Neural crest cell (in vitro differentiated cells): ENCODE measurements at regions not wholly inside any gene's neighbourhood (a gene's known extent, or its start where the extent isn't known, plus 50 kb on each side); places are given as distances from the start of the nearest gene placed in this dataset.
"Not testable (repeated sequence)": the region's sequence is repeated elsewhere in the genome, so short reads cannot be mapped to it uniquely, and the experiment has no call there.

Source experiments
- DNase-seq: peaks from one replicate; pipeline ENCODE4 v3.0.0; 2021; ENCODE audit warnings: low read depth, mixed read lengths, low spot score
- H3K27ac Mint-ChIP-seq: one replicate; pipeline ENCODE4 v1.8.0; 2021; ENCODE audit warnings: mild to moderate bottlenecking, mixed read lengths; ENCODE audit not compliant: unreplicated experiment
- H3K27me3 Mint-ChIP-seq: 2 replicates; pipeline ENCODE4 v1.8.0; 2021; ENCODE audit warnings: low read depth, mild to moderate bottlenecking, mixed read lengths
- H3K36me3 Mint-ChIP-seq: 2 replicates; pipeline ENCODE4 v1.8.0; 2021; ENCODE audit warnings: low read depth, mild to moderate bottlenecking, mixed read lengths
- H3K4me1 Mint-ChIP-seq: 2 replicates; pipeline ENCODE4 v1.8.0; 2021; ENCODE audit warnings: mixed read lengths
- H3K4me3 Mint-ChIP-seq: one replicate; pipeline ENCODE4 v1.8.0; 2021; ENCODE audit warnings: mild to moderate bottlenecking, mixed read lengths
- H3K9me3 Mint-ChIP-seq: 2 replicates; pipeline ENCODE4 v1.8.0; 2021; ENCODE audit warnings: mixed read lengths
- TF ChIP-seq, protein P1 (sequence below): fragments of 200-600 bp; sonication (generic); conservative IDR thresholded peaks from 2 replicates; pipeline ENCODE4 v1.5.0; 2021; ENCODE audit warnings: antibody characterized with exemption, mild to moderate bottlenecking

DNA sequence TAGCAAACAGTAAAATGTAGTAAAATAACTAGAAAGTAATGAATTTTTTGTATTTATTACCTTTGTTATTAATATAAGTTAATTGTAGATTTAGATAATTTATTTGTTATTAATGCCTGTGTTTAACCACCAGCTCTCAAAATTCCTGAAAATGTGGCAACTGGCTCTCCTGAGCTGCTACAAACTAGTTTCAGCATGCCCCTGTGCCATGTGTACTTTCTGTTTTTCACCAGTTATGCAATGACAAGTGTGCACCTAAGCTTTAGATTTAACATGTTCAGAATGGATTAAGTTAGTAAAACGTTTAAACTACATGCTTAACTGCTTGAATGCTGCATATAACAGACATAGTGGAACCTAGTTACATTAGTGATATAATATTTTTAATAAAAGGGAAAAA lies 88.1 kb downstream of the POSTN start:
- Mint-ChIP-seq H3K4me1 (no peaks in the 10 kb centered on the region), H3K27me3 (no peaks in the 10 kb centered on the region), H3K36me3 (no peaks in the 10 kb centered on the region), H3K4me3 (no peak overlapping the region), H3K9me3 (no peaks in the 10 kb centered on the region), H3K27ac (no peak overlapping the region)
- TF ChIP-seq, protein P1, sequence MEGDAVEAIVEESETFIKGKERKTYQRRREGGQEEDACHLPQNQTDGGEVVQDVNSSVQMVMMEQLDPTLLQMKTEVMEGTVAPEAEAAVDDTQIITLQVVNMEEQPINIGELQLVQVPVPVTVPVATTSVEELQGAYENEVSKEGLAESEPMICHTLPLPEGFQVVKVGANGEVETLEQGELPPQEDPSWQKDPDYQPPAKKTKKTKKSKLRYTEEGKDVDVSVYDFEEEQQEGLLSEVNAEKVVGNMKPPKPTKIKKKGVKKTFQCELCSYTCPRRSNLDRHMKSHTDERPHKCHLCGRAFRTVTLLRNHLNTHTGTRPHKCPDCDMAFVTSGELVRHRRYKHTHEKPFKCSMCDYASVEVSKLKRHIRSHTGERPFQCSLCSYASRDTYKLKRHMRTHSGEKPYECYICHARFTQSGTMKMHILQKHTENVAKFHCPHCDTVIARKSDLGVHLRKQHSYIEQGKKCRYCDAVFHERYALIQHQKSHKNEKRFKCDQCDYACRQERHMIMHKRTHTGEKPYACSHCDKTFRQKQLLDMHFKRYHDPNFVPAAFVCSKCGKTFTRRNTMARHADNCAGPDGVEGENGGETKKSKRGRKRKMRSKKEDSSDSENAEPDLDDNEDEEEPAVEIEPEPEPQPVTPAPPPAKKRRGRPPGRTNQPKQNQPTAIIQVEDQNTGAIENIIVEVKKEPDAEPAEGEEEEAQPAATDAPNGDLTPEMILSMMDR, result no peak
- no peak for DNase-seq

DNA sequence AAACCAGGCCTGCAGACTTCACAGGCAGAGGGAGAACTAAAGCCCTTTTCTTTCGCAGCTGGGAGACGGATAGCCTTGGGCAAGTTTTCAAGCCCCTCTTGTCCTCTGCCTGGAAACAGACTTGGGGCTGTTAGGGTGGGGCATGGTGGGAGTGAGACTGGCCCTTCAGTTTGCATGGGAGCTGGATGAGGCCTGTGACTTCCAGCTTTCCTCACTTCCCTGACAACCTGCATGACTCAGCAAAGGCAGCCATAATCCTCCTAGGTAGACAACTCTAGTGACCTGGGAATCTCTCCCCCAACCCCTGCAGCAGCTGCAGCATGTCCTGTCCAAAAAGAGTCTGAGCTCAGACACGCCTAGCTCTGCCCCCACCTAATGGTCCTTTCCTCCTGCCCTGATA lies 93.0 kb downstream of the POSTN start:
- no peaks in the 10 kb centered on the region for H3K4me1 Mint-ChIP-seq
- no peak for DNase-seq
- no peaks in the 10 kb centered on the region for H3K9me3 Mint-ChIP-seq
- no peak overlapping the region for H3K4me3 Mint-ChIP-seq
- H3K27ac Mint-ChIP-seq, result no peak overlapping the region
- no peaks in the 10 kb centered on the region for H3K27me3 Mint-ChIP-seq
- H3K36me3 Mint-ChIP-seq, result no peaks in the 10 kb centered on the region
- TF ChIP-seq, protein P1, result no peak

DNA sequence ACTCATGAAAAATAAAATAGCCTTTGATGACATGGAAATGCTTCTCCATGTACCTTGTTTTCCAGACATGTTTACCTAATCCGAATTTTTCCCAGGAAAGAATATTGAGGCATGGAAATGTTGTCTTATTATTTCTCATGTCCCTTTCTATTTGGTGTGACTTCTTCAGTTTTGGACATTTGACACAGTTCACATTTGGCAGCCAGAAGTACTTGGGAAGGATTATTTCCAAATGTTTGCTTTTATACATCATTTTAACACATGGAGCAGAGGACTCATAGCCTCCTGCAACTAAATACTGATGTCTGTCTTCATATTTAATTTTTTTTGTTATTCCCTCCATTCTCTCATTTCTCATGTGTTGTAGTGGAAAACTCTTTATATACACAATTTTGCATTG lies 94.3 kb downstream of the POSTN start:
- Mint-ChIP-seq H3K4me1 (no peaks in the 10 kb centered on the region), H3K9me3 (no peaks in the 10 kb centered on the region), H3K27me3 (no peaks in the 10 kb centered on the region), H3K36me3 (no peaks in the 10 kb centered on the region), H3K27ac (no peak overlapping the region), H3K4me3 (no peak overlapping the region)
- no peak for DNase-seq
- TF ChIP-seq, protein P1, result no peak

DNA sequence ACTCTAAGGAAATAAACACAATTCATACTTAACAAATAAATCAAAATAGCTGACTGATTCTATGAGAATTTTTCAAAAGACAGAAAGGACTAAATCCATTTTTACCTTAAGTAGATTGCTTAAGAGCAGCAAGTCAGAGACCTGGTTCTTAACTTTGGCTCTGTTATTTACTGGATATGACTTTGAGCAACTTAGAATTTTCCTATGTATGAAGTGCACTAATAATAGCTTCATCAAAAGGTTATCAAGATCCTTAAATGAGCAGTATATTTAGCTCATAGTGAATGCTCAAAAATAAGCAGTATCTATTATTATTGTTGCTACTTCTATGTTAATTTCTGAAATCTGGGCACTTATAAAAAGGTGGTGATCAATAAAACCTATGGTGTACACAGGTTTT lies 95.3 kb downstream of the POSTN start:
- H3K9me3 Mint-ChIP-seq, result no peaks in the 10 kb centered on the region
- no peaks in the 10 kb centered on the region for H3K36me3 Mint-ChIP-seq
- H3K4me1 Mint-ChIP-seq, result no peaks in the 10 kb centered on the region
- TF ChIP-seq, protein P1, result no peak
- no peaks in the 10 kb centered on the region for H3K27me3 Mint-ChIP-seq
- no peak overlapping the region for H3K4me3 Mint-ChIP-seq
- H3K27ac Mint-ChIP-seq, result no peak overlapping the region
- DNase-seq, result no peak

DNA sequence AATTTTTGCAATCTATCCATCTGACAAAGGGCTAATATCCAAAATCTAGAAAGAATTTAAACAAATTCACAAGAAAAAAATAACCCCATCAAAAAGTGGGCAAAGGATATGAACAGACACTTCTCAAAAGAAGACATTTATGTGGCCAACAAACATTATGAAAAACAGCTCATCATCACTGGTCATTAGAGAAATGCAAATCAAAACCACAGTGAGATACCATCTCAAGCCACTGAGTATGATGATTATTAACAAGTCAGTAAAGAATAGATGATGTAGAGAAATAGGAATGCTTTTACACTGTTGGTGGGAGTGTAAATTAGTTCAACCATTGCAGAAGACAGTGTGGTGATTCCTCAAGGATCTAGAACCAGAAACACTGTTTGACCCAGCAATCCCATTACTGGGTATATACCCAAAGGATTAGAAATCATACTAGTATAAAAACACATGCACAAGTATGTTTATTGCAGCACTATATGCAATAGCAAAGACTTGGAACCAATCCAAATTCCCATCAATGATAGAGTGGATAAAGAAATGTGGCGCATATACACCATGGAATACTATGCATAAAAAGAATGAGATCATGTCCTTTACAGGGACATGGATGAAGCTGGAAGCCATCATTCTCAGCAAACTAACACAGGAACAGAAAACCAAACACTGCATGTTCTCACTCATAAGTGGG lies 96.1 kb downstream of the POSTN start:
- not testable (repeated sequence) for H3K9me3 Mint-ChIP-seq, H3K4me3 Mint-ChIP-seq, DNase-seq, H3K4me1 Mint-ChIP-seq, H3K27me3 Mint-ChIP-seq, H3K36me3 Mint-ChIP-seq
- H3K27ac Mint-ChIP-seq, result peak overlapping the region; percentile 89

DNA sequence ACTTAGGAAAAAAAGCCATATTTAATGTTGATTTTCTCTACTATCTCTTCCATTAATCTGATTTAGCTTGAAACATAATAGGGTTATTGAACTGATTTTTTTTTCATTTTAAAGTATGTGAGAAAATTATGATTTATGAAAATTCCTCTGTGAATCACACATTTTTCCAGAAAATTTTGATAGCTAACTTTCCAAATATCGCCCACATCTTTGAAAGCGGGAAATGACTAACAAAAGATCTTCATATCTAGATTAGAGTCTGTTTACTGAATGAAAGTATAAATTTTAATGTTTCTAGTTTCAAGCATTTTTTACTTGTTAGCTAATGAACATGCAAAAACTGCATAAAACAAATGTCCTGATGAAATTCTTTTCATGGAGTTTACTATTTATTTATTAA lies 97.4 kb downstream of the POSTN start:
- no peak overlapping the region for H3K27ac Mint-ChIP-seq
- H3K4me1 Mint-ChIP-seq, result no peaks in the 10 kb centered on the region
- TF ChIP-seq, protein P1, result no peak
- no peaks in the 10 kb centered on the region for H3K9me3 Mint-ChIP-seq
- H3K27me3 Mint-ChIP-seq, result no peaks in the 10 kb centered on the region
- no peak for DNase-seq
- no peaks in the 10 kb centered on the region for H3K36me3 Mint-ChIP-seq
- no peak overlapping the region for H3K4me3 Mint-ChIP-seq
